ENCODE measurements at regions not wholly inside any gene's neighbourhood (a gene's known extent, or its start where the extent isn't known, plus 50 kb on each side); places are given as distances from the start of the nearest gene placed in this dataset.

DNA sequence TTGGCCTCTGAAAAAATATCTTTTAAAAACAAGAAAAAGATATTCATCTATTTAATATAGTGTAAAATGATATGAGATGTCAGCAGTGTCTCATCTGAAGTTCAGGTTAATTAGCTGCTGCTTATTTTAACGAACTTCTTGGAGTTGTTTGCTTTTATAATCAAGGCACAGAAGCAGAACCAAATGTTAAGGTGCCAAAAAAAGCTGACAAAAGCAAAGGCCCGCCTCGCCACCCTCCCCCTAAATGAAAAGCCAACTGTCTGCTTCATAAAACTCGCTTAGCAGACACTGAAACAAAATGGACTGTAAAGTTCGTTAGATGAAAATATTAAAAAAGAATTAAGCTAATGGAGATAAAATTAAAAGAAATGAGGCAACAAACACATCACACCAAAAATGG is 562.6 kb downstream of the ZEB2 start:
- Mint-ChIP-seq H3K9me3 (ENCODE audit: low read depth, unreplicated experiment) (no peaks in the 10 kb centered on the region), H3K27me3 (ENCODE audit: unreplicated experiment) (no peaks in the 10 kb centered on the region), H3K27ac (ENCODE audit: unreplicated experiment) (no peak overlapping the region), H3K36me3 (ENCODE audit: insufficient read depth, unreplicated experiment) (no peaks in the 10 kb centered on the region), H3K4me1 (ENCODE audit: low read depth, unreplicated experiment) (peaks cover 8% of the 10 kb centered on the region), H3K4me3 (ENCODE audit: low read depth, unreplicated experiment) (no peak overlapping the region)
- BruUV-seq (replicated peaks) = no TSS peak
- TF ChIP-seq, protein P1, sequence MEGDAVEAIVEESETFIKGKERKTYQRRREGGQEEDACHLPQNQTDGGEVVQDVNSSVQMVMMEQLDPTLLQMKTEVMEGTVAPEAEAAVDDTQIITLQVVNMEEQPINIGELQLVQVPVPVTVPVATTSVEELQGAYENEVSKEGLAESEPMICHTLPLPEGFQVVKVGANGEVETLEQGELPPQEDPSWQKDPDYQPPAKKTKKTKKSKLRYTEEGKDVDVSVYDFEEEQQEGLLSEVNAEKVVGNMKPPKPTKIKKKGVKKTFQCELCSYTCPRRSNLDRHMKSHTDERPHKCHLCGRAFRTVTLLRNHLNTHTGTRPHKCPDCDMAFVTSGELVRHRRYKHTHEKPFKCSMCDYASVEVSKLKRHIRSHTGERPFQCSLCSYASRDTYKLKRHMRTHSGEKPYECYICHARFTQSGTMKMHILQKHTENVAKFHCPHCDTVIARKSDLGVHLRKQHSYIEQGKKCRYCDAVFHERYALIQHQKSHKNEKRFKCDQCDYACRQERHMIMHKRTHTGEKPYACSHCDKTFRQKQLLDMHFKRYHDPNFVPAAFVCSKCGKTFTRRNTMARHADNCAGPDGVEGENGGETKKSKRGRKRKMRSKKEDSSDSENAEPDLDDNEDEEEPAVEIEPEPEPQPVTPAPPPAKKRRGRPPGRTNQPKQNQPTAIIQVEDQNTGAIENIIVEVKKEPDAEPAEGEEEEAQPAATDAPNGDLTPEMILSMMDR (IDR thresholded peaks at IDR 0.05; ENCODE audit: unreplicated experiment) = no peak
- no peak for DNase-seq
- CTCF ChIA-PET = no interaction called here
- intact Hi-C loops (cut with micrococcal nuclease; ENCODE audit: unreplicated experiment) = no loop called here

DNA sequence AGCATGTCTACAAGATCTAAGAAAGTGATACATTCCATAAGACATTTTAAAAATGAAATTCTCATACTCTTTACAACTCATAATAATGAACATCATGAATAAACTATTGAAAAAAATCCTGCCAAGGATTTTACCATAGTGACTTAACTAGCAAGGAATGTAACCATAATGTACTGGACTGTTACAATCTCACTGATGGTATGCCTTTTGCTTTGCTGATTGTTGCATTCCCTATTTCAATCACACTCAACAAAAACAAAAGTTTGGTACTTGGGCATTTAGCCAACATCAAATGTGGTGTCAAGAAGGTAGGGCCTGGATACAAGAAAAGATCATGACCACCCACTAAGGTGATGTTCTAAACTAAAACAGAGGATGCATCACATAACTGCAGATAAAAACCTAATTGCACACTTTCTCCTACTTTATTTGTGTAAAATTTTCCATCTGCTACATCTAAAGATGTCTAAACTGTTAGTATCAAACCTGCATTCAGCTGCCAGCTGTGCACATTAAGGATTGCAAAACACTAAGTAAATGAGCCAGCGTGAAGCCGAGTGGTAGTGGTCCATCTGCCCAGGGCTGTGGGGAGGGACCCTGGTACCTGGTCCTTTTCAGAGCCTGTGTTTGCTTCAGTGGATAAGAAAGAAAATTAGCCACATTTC is 564.4 kb downstream of the ZEB2 start:
- BruUV-seq (replicated peaks) = no TSS peak
- CTCF ChIA-PET = no interaction called here
- TF ChIP-seq, protein P1 (IDR thresholded peaks at IDR 0.05; ENCODE audit: unreplicated experiment) = no peak
- H3K9me3 Mint-ChIP-seq (ENCODE audit: low read depth, unreplicated experiment) = no peaks in the 10 kb centered on the region
- no peak overlapping the region for H3K4me3 Mint-ChIP-seq (ENCODE audit: low read depth, unreplicated experiment)
- no peak for DNase-seq
- H3K4me1 Mint-ChIP-seq (ENCODE audit: low read depth, unreplicated experiment) = peaks cover 14% of the 10 kb centered on the region
- intact Hi-C loops (cut with micrococcal nuclease; ENCODE audit: unreplicated experiment) = no loop called here
- no peaks in the 10 kb centered on the region for H3K36me3 Mint-ChIP-seq (ENCODE audit: insufficient read depth, unreplicated experiment)
- H3K27me3 Mint-ChIP-seq (ENCODE audit: unreplicated experiment) = no peaks in the 10 kb centered on the region
- H3K27ac Mint-ChIP-seq (ENCODE audit: unreplicated experiment) = no peak overlapping the region

DNA sequence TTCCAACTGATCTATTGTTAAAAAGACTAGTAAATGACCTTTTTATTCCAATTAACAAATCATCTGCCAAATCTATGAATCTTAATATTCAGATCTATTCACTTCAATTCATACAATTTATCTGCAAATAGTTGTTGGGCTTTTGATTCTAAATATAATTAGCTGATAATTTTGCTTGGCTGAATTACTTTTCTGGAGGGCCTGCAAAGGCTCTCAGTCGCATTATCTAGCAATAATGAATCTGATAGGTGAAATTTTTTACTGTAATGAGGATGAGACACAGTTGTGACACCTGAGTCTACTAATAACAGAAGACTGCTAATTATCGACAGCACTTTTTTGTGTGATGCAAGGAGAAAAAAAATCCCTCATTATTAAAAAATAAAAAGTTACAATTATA is 565.1 kb downstream of the ZEB2 start:
- CTCF ChIA-PET = no interaction called here

DNA sequence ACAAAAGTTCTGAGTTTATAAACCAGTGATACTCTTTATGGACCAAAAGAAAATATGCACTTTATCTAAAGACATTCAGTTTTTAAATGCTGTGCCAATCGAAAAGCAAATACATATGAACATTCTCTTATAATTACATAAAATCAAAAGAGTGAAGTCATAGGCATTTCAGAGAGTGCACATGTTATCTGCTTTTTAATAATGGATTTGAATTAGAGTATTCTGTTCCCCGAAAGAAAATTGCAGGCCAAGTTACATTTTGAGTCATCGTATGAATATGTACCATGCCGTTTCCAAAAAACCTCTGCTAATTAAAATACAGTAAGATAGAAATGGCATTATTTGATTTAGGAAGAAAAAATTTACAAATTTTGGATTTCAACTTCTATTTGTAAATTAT is 565.7 kb downstream of the ZEB2 start:
- BruUV-seq (replicated peaks) = no TSS peak
- TF ChIP-seq, protein P1 (IDR thresholded peaks at IDR 0.05; ENCODE audit: unreplicated experiment) = no peak
- Mint-ChIP-seq H3K9me3 (ENCODE audit: low read depth, unreplicated experiment) (no peaks in the 10 kb centered on the region), H3K4me1 (ENCODE audit: low read depth, unreplicated experiment) (peaks cover 15% of the 10 kb centered on the region), H3K27ac (ENCODE audit: unreplicated experiment) (no peak overlapping the region), H3K36me3 (ENCODE audit: insufficient read depth, unreplicated experiment) (no peaks in the 10 kb centered on the region), H3K4me3 (ENCODE audit: low read depth, unreplicated experiment) (no peak overlapping the region), H3K27me3 (ENCODE audit: unreplicated experiment) (no peaks in the 10 kb centered on the region)
- DNase-seq = no peak
- intact Hi-C loops (cut with micrococcal nuclease; ENCODE audit: unreplicated experiment) = no loop called here
- CTCF ChIA-PET = no interaction called here

More for the DNA sequence above, 565.1 kb downstream of the ZEB2 start:
- H3K27ac Mint-ChIP-seq (ENCODE audit: unreplicated experiment) = no peak overlapping the region
- no TSS peak for BruUV-seq (replicated peaks)
- H3K4me1 Mint-ChIP-seq (ENCODE audit: low read depth, unreplicated experiment) = peaks cover 15% of the 10 kb centered on the region
- no peaks in the 10 kb centered on the region for H3K9me3 Mint-ChIP-seq (ENCODE audit: low read depth, unreplicated experiment)
- TF ChIP-seq, protein P1 (IDR thresholded peaks at IDR 0.05; ENCODE audit: unreplicated experiment) = no peak
- no peak for DNase-seq
- no peaks in the 10 kb centered on the region for H3K36me3 Mint-ChIP-seq (ENCODE audit: insufficient read depth, unreplicated experiment)
- no peak overlapping the region for H3K4me3 Mint-ChIP-seq (ENCODE audit: low read depth, unreplicated experiment)
- intact Hi-C loops (cut with micrococcal nuclease; ENCODE audit: unreplicated experiment) = no loop called here
- H3K27me3 Mint-ChIP-seq (ENCODE audit: unreplicated experiment) = no peaks in the 10 kb centered on the region
